ENCODE measurements at regions not wholly inside any gene's neighbourhood (a gene's known extent, or its start where the extent isn't known, plus 50 kb on each side); places are given as distances from the start of the nearest gene placed in this dataset.
"Not testable (repeated sequence)": the region's sequence is repeated elsewhere in the genome, so short reads cannot be mapped to it uniquely, and the experiment has no call there.

GRCh38 chr10:33725430-33725829 lies 391.0 kb upstream of the NRP1 start:
- DNase-seq: no peak

GRCh38 chr10:33723181-33723580 lies 388.7 kb upstream of the NRP1 start:
- no peak for DNase-seq

- DNase-seq: no peak
These were observed 387.6 kb upstream of the NRP1 start for GRCh38 chr10:33722067-33722466.

- no peak for DNase-seq
These were observed 387.0 kb upstream of the NRP1 start for GRCh38 chr10:33721509-33721908.

- DNase-seq: no peak
These were observed 385.7 kb upstream of the NRP1 start for GRCh38 chr10:33720161-33720560.

GRCh38 chr10:33719005-33719703 lies 384.7 kb upstream of the NRP1 start:
- DNase-seq: no peak

- no peak for DNase-seq
These were observed 382.2 kb upstream of the NRP1 start for GRCh38 chr10:33716501-33717267.

GRCh38 chr10:33715303-33715975 lies 381.0 kb upstream of the NRP1 start:
- no peak for DNase-seq

- no peak for DNase-seq
These were observed 378.4 kb upstream of the NRP1 start for GRCh38 chr10:33712825-33713224.

- DNase-seq: no peak
These were observed 375.5 kb upstream of the NRP1 start for GRCh38 chr10:33710006-33710405.

GRCh38 chr10:33709008-33709753 lies 374.7 kb upstream of the NRP1 start:
- DNase-seq: no peak

GRCh38 chr10:33708561-33708960 lies 374.1 kb upstream of the NRP1 start:
- DNase-seq: no peak

GRCh38 chr10:33706746-33707145 lies 372.3 kb upstream of the NRP1 start:
- DNase-seq: no peak

- DNase-seq: no peak
These were observed 371.7 kb upstream of the NRP1 start for GRCh38 chr10:33706191-33706590.

- no peak for DNase-seq
These were observed 369.9 kb upstream of the NRP1 start for GRCh38 chr10:33704214-33704830.

- DNase-seq: no peak
These were observed 369.2 kb upstream of the NRP1 start for GRCh38 chr10:33703501-33704213.

- no peak for DNase-seq
These were observed 363.6 kb upstream of the NRP1 start for GRCh38 chr10:33698033-33698432.

- DNase-seq: no peak
These were observed 362.5 kb upstream of the NRP1 start for GRCh38 chr10:33697016-33697415.

GRCh38 chr10:33695536-33695935 lies 361.1 kb upstream of the NRP1 start:
- no peak for DNase-seq

- DNase-seq: not testable (repeated sequence)
These were observed 356.1 kb upstream of the NRP1 start for GRCh38 chr10:33690536-33690935.

GRCh38 chr10:33688506-33688905 lies 354.0 kb upstream of the NRP1 start:
- DNase-seq: no peak

GRCh38 chr10:33684211-33684611 lies 349.7 kb upstream of the NRP1 start:
- DNase-seq: no peak

Data from activated CD4-positive, alpha-beta T cell treated with anti-CD3 and anti-CD28 coated beads, Interleukin-10, Interleukin-2, amounts not matched to agents 100 ng/mL and 50 ng/mL, durations not matched to agents 16 hours and 8 hours (primary cell).